ENCODE measurements at regions not wholly inside any gene's neighbourhood (a gene's known extent, or its start where the extent isn't known, plus 50 kb on each side); places are given as distances from the start of the nearest gene placed in this dataset.

- DNase-seq, result no peak
Measured at GRCh38 chr21:24894324-24894723, 713.0 kb downstream of the MRPL39 start.

- DNase-seq, result no peak
Measured at GRCh38 chr21:24890021-24890420, 717.3 kb downstream of the MRPL39 start.

GRCh38 chr21:24881506-24881905 is 725.8 kb downstream of the MRPL39 start:
- no peak for DNase-seq

GRCh38 chr21:24870633-24871032 is 736.6 kb downstream of the MRPL39 start:
- DNase-seq, result no peak

- no peak for DNase-seq
Measured at GRCh38 chr21:24869862-24870261, 737.4 kb downstream of the MRPL39 start.

GRCh38 chr21:24868117-24868516 is 739.2 kb downstream of the MRPL39 start:
- no peak for DNase-seq

GRCh38 chr21:24861471-24861870 is 745.8 kb downstream of the MRPL39 start:
- DNase-seq, result no peak

GRCh38 chr21:24856326-24856725 is 751.0 kb downstream of the MRPL39 start:
- DNase-seq, result no peak

GRCh38 chr21:24852610-24853195 is 754.6 kb downstream of the MRPL39 start:
- DNase-seq, result no peak

GRCh38 chr21:24850121-24850520 is 757.2 kb downstream of the MRPL39 start:
- no peak for DNase-seq

- no peak for DNase-seq
Measured at GRCh38 chr21:24844671-24845070, 762.6 kb downstream of the MRPL39 start.

- DNase-seq, result no peak
Measured at GRCh38 chr21:24840287-24840686, 767.0 kb downstream of the MRPL39 start.

GRCh38 chr21:24832961-24833360 is 774.3 kb downstream of the MRPL39 start:
- DNase-seq, result no peak

- no peak for DNase-seq
Measured at GRCh38 chr21:24829397-24829796, 777.9 kb downstream of the MRPL39 start.

GRCh38 chr21:24826822-24827221 is 780.5 kb downstream of the MRPL39 start:
- no peak for DNase-seq

- no peak for DNase-seq
Measured at GRCh38 chr21:24825348-24825747, 781.9 kb downstream of the MRPL39 start.

- DNase-seq, result no peak
Measured at GRCh38 chr21:24824209-24824608, 783.1 kb downstream of the MRPL39 start.

- DNase-seq, result no peak
Measured at GRCh38 chr21:24823247-24823646, 784.0 kb downstream of the MRPL39 start.

GRCh38 chr21:24785033-24785432 is 822.2 kb downstream of the MRPL39 start:
- no peak for DNase-seq

- no peak for DNase-seq
Measured at GRCh38 chr21:24781146-24781545, 826.1 kb downstream of the MRPL39 start.

GRCh38 chr21:24759348-24760075 is 847.8 kb downstream of the MRPL39 start:
- no peak for DNase-seq

GRCh38 chr21:24738063-24738462 is 869.2 kb downstream of the MRPL39 start:
- no peak for DNase-seq

- no peak for DNase-seq
Measured at GRCh38 chr21:24737296-24737850, 869.9 kb downstream of the MRPL39 start.

GRCh38 chr21:24730661-24731060 is 876.6 kb downstream of the MRPL39 start:
- DNase-seq, result no peak

Data from renal pelvis (tissue), 1 donor.